GM19043 (cell line): ENCODE measurements at regions not wholly inside any gene's neighbourhood (a gene's known extent, or its start where the extent isn't known, plus 50 kb on each side); places are given as distances from the start of the nearest gene placed in this dataset.

ENCODE experiments used
- ATAC-seq: cut with Tn5 transposase; IDR thresholded peaks from one replicate; pipeline ENCODE4 v1.9.1; 2021; ENCODE audit warnings: low read depth; ENCODE audit not compliant: unreplicated experiment

- no peak for ATAC-seq
Observed at GRCh38 chr10:83954193-83954799, 185.0 kb upstream of the GHITM start.

GRCh38 chr10:83955406-83955805 lies 183.9 kb upstream of the GHITM start:
- ATAC-seq: no peak

GRCh38 chr10:83957168-83957947 lies 182.0 kb upstream of the GHITM start:
- no peak for ATAC-seq

GRCh38 chr10:83959328-83959727 lies 180.0 kb upstream of the GHITM start:
- ATAC-seq: no peak

- ATAC-seq: no peak
Observed at GRCh38 chr10:83960125-83960524, 179.2 kb upstream of the GHITM start.

GRCh38 chr10:83961620-83962019 lies 177.7 kb upstream of the GHITM start:
- ATAC-seq: no peak

GRCh38 chr10:83963446-83963845 lies 175.9 kb upstream of the GHITM start:
- no peak for ATAC-seq

GRCh38 chr10:83965473-83965872 lies 173.8 kb upstream of the GHITM start:
- ATAC-seq: no peak

- ATAC-seq: no peak
Observed at GRCh38 chr10:83968052-83968451, 171.3 kb upstream of the GHITM start.

GRCh38 chr10:83978681-83979383 lies 160.5 kb upstream of the GHITM start:
- no peak for ATAC-seq

GRCh38 chr10:83982812-83983211 lies 156.5 kb upstream of the GHITM start:
- ATAC-seq: no peak

- no peak for ATAC-seq
Observed at GRCh38 chr10:83983578-83984255, 155.6 kb upstream of the GHITM start.

- ATAC-seq: no peak
Observed at GRCh38 chr10:83984256-83984640, 155.1 kb upstream of the GHITM start.

GRCh38 chr10:83986800-83987199 lies 152.5 kb upstream of the GHITM start:
- ATAC-seq: no peak

GRCh38 chr10:83987216-83987615 lies 152.1 kb upstream of the GHITM start:
- ATAC-seq: no peak

- no peak for ATAC-seq
Observed at GRCh38 chr10:83988435-83988834, 150.9 kb upstream of the GHITM start.

GRCh38 chr10:83990126-83990525 lies 149.2 kb upstream of the GHITM start:
- ATAC-seq: peak; percentile 88

- no peak for ATAC-seq
Observed at GRCh38 chr10:83991986-83992753, 147.1 kb upstream of the GHITM start.

- no peak for ATAC-seq
Observed at GRCh38 chr10:83994325-83994724, 145.0 kb upstream of the GHITM start.

- ATAC-seq: no peak
Observed at GRCh38 chr10:83995738-83996331, 143.5 kb upstream of the GHITM start.
